H1 (cell line): ENCODE measurements at regions not wholly inside any gene's neighbourhood (a gene's known extent, or its start where the extent isn't known, plus 50 kb on each side); places are given as distances from the start of the nearest gene placed in this dataset.

Experiments used
- CTCF ChIA-PET: fragments of 300-600 bp; sonication (Branson Sonifier 250); formaldehyde crosslinking; loops from one replicate; lab custom pipeline; 2021; ENCODE audit not compliant: partially characterized antibody; lab: Charles Lee
- POLR2A ChIA-PET: fragments of 300-600 bp; sonication (Branson Sonifier 250); formaldehyde crosslinking; loops from one replicate; lab custom pipeline; 2021; ENCODE audit warnings: inconsistent platforms; ENCODE audit not compliant: partially characterized antibody; lab: Charles Lee
- DNase-seq, 2 experiments: peaks; one replicate each; pipeline versions ENCODE4 v3.0.0 to v3.0.0-alpha.2; 2010 to 2022; ENCODE audit warnings: low spot score in 2 of 2, low read depth in 1 of 2, mixed read lengths in 1 of 2
- FAIRE-seq: peaks from 2 replicates; lab custom pipeline; 2011; peaks lifted over from hg19 to GRCh38; lab: Jason Lieb, UNC
- H2AFZ ChIP-seq: 2 replicates; pipeline ENCODE4 v1.8.1; 2012; ENCODE audit warnings: low read length, inconsistent platforms
- H2AK5ac ChIP-seq: 2 replicates; pipeline ENCODE4 v1.6.1; 2013; ENCODE audit warnings: low read depth, low read length
- H2BK120ac ChIP-seq: replicated peaks from 2 replicates; pipeline ENCODE3; 2013; ENCODE audit warnings: low read depth, low read length, inconsistent platforms
- H2BK12ac ChIP-seq: 2 replicates; pipeline ENCODE4 v1.6.1; 2013; ENCODE audit warnings: low read depth, low read length
- H2BK15ac ChIP-seq: 2 replicates; pipeline ENCODE4 v1.6.1; 2013; ENCODE audit warnings: low read length
- H2BK20ac ChIP-seq: 2 replicates; pipeline ENCODE4 v1.6.1; 2013; ENCODE audit warnings: low read length
- H2BK5ac ChIP-seq: 2 replicates; pipeline ENCODE4 v1.6.1; 2013; ENCODE audit warnings: low read depth, low read length
- H3K14ac ChIP-seq: 2 replicates; pipeline ENCODE4 v1.6.1; 2013; ENCODE audit warnings: inconsistent platforms; ENCODE audit not compliant: insufficient read length
- H3K18ac ChIP-seq: 2 replicates; pipeline ENCODE4 v1.6.1; 2013; ENCODE audit warnings: low read length; ENCODE audit errors: extremely low read depth
- H3K23ac ChIP-seq: 2 replicates; pipeline ENCODE4 v1.6.1; 2013; ENCODE audit warnings: inconsistent platforms; ENCODE audit not compliant: insufficient read length
- H3K23me2 ChIP-seq: 2 replicates; pipeline ENCODE4 v1.6.1; 2013; ENCODE audit warnings: low read depth, low read length
- H3K27ac ChIP-seq: 2 replicates; pipeline ENCODE4 v1.6.1; 2011; ENCODE audit warnings: low read depth, low read length, inconsistent platforms
- H3K27me3 ChIP-seq, 4 experiments: replicated peaks in 1 of 4; 1 replicate in 1 of 4; 2 replicates in 3 of 4; pipeline versions ENCODE4 v1.6.1 to v1.8.1; 2011 to 2013; ENCODE audit warnings: low read length in 3 of 4, mild to moderate bottlenecking in 3 of 4, inconsistent platforms in 2 of 4, mixed read lengths in 2 of 4, moderate library complexity in 1 of 4; ENCODE audit not compliant: control insufficient read depth in 3 of 4, insufficient read depth in 3 of 4; ENCODE audit errors: extremely low read depth in 1 of 4
- H3K36me3 ChIP-seq, 4 experiments: 2 replicates each; pipeline versions ENCODE4 v1.6.1 to v1.8.1; 2011 to 2013; ENCODE audit warnings: mild to moderate bottlenecking in 4 of 4, low read length in 3 of 4, moderate library complexity in 2 of 4, control low read depth in 1 of 4, inconsistent platforms in 1 of 4; ENCODE audit not compliant: insufficient read depth in 4 of 4, control insufficient read depth in 2 of 4
- H3K4ac ChIP-seq: replicated peaks from 2 replicates; pipeline ENCODE3; 2013; ENCODE audit warnings: low read length, low read depth, mixed read lengths, inconsistent platforms; ENCODE audit not compliant: insufficient read length
- H3K4me1 ChIP-seq, 4 experiments: replicated peaks in 1 of 4; 1 replicate in 1 of 4; 2 replicates in 3 of 4; pipeline versions ENCODE4 v1.6.1 to v1.8.1; 2011 to 2013; ENCODE audit warnings: low read length in 3 of 4, inconsistent platforms in 2 of 4, mixed read lengths in 1 of 4; ENCODE audit not compliant: insufficient read depth in 4 of 4, control insufficient read depth in 3 of 4
- H3K4me2 ChIP-seq, 2 experiments: 2 replicates each; pipeline versions ENCODE4 v1.6.1 to v1.8.1; 2011 to 2013; ENCODE audit warnings: low read depth in 2 of 2, low read length in 2 of 2, control low read depth in 1 of 2, inconsistent platforms in 1 of 2, mild to moderate bottlenecking in 1 of 2; ENCODE audit not compliant: insufficient read depth in 1 of 2
- H3K4me3 ChIP-seq, 4 experiments: fragments of 200-600, 300-600 bp in 1 of 4; sonication (generic), shearing (Covaris generic), sonication (Bioruptor Twin) in 1 of 4; 2 replicates each; pipeline versions ENCODE4 v1.5.1 to v1.8.1; 2011 to 2016; ENCODE audit warnings: low read length in 4 of 4, low read depth in 3 of 4, control low read depth in 2 of 4, inconsistent platforms in 2 of 4, mild to moderate bottlenecking in 2 of 4, mixed read lengths in 1 of 4, moderate library complexity in 1 of 4; ENCODE audit not compliant: insufficient read depth in 2 of 4; ENCODE audit errors: extremely low read depth in 1 of 4
- H3K56ac ChIP-seq: replicated peaks from 2 replicates; pipeline ENCODE3; 2013; ENCODE audit warnings: low read depth, mild to moderate bottlenecking, mixed read lengths, low read length, inconsistent platforms; ENCODE audit not compliant: insufficient read length
- H3K79me1 ChIP-seq: 2 replicates; pipeline ENCODE4 v1.6.1; 2013; ENCODE audit warnings: low read depth, low read length, control low read depth
- H3K79me2 ChIP-seq, 2 experiments: 2 replicates each; pipeline versions ENCODE4 v1.6.1 to v1.8.1; 2012 to 2013; ENCODE audit warnings: low read length in 2 of 2, mild to moderate bottlenecking in 2 of 2, inconsistent platforms in 1 of 2; ENCODE audit not compliant: insufficient read depth in 2 of 2, control insufficient read depth in 1 of 2
- H3K9ac ChIP-seq, 4 experiments: replicated peaks in 1 of 4; 1 replicate in 1 of 4; 2 replicates in 3 of 4; pipeline versions ENCODE4 v1.6.1 to v1.8.1; 2011 to 2013; ENCODE audit warnings: low read depth in 3 of 4, low read length in 3 of 4, control low read depth in 2 of 4, mild to moderate bottlenecking in 2 of 4, moderate library complexity in 2 of 4, inconsistent platforms in 1 of 4; ENCODE audit errors: extremely low read depth in 1 of 4
- H3K9me3 ChIP-seq, 2 experiments: 2 replicates each; pipeline versions ENCODE4 v1.6.1 to v1.8.1; 2012 to 2013; ENCODE audit warnings: mild to moderate bottlenecking in 2 of 2, moderate library complexity in 2 of 2, control low read depth in 1 of 2, inconsistent platforms in 1 of 2, low read depth in 1 of 2, low read length in 1 of 2, mixed read lengths in 1 of 2; ENCODE audit not compliant: insufficient read depth in 2 of 2
- H4K20me1 ChIP-seq, 2 experiments: replicated peaks in 1 of 2; 2 replicates each; pipeline versions ENCODE3 to v1.8.1; 2011 to 2013; ENCODE audit warnings: inconsistent platforms in 2 of 2, low read length in 2 of 2, mild to moderate bottlenecking in 1 of 2; ENCODE audit not compliant: insufficient read depth in 2 of 2, control insufficient read depth in 1 of 2
- H4K5ac ChIP-seq: 2 replicates; pipeline ENCODE4 v1.6.1; 2013; ENCODE audit warnings: low read length, low read depth, mixed read lengths, inconsistent platforms; ENCODE audit not compliant: insufficient read length
- H4K8ac ChIP-seq: 2 replicates; pipeline ENCODE4 v1.8.0; 2013; ENCODE audit warnings: mild to moderate bottlenecking, moderate library complexity, low read length, inconsistent platforms; ENCODE audit not compliant: insufficient read depth; ENCODE audit errors: extremely low read depth
- H4K91ac ChIP-seq: replicated peaks from 2 replicates; pipeline ENCODE3; 2013; ENCODE audit warnings: low read length, mixed read lengths, inconsistent platforms; ENCODE audit not compliant: insufficient read length
- ATF2 ChIP-seq: IDR thresholded peaks from 2 replicates; pipeline ENCODE4 v1.6.1; 2012; ENCODE audit warnings: low read length, inconsistent platforms
- BACH1 ChIP-seq: IDR thresholded peaks from 2 replicates; pipeline ENCODE4 v1.6.1; 2012; ENCODE audit warnings: low read length, improper control_type of control experiment
- CBX5 ChIP-seq: fragments of 300-800, 300-1000 bp; sonication (generic); IDR thresholded peaks from 2 replicates; pipeline ENCODE4 v1.7.1; 2016; ENCODE audit warnings: antibody characterized with exemption, low read length, low read depth
- EZH2 ChIP-seq: fragments of 200-600 bp; sonication (generic); IDR thresholded peaks from 2 replicates; pipeline ENCODE4 v1.7.1; 2012; ENCODE audit warnings: low read depth, mild to moderate bottlenecking, moderate library complexity, low read length, inconsistent platforms; ENCODE audit not compliant: severe bottlenecking
- GTF2F1 ChIP-seq: IDR thresholded peaks from 2 replicates; pipeline ENCODE4 v1.6.1; 2012; ENCODE audit warnings: low read depth, low read length, improper control_type of control experiment, borderline replicate concordance
- HDAC2 ChIP-seq, 2 experiments: fragments of 300-600 bp in 1 of 2; sonication (generic) in 1 of 2; IDR thresholded peaks; 2 replicates each; pipeline ENCODE4 v1.6.1; 2011 to 2012; ENCODE audit warnings: low read depth in 2 of 2, low read length in 2 of 2, mild to moderate bottlenecking in 2 of 2, moderate library complexity in 2 of 2, borderline replicate concordance in 1 of 2, inconsistent platforms in 1 of 2
- HDAC6 ChIP-seq: IDR thresholded peaks from one replicate; pipeline ENCODE4 v1.7.1; 2012; ENCODE audit warnings: low read depth, mild to moderate bottlenecking, inconsistent platforms, low read length, moderate library complexity
- JUN ChIP-seq: IDR thresholded peaks from 2 replicates; pipeline ENCODE4 v1.6.1; 2011; ENCODE audit warnings: low read depth, mild to moderate bottlenecking, improper control_type of control experiment, low read length
- MAFK ChIP-seq: IDR thresholded peaks from 2 replicates; pipeline ENCODE4 v1.6.1; 2012; ENCODE audit warnings: low read depth, mild to moderate bottlenecking, improper control_type of control experiment, low read length
- PHF8 ChIP-seq: fragments of 200-600 bp; sonication (generic); conservative IDR thresholded peaks from 2 replicates; pipeline ENCODE4 v1.7.1; 2012; ENCODE audit warnings: low read depth, mild to moderate bottlenecking, inconsistent platforms, low read length, moderate library complexity
- SAP30 ChIP-seq: fragments of 300-600 bp; sonication (generic); IDR thresholded peaks from 2 replicates; pipeline ENCODE4 v1.7.1; 2012; ENCODE audit warnings: low read length, moderate library complexity, mild to moderate bottlenecking, inconsistent platforms; ENCODE audit not compliant: insufficient read depth, insufficient replicate concordance
- SIRT6 ChIP-seq: IDR thresholded peaks from one replicate; pipeline ENCODE4 v1.7.1; 2012; ENCODE audit warnings: low read length, inconsistent platforms
- SRF ChIP-seq: IDR thresholded peaks from 2 replicates; pipeline ENCODE4 v1.6.1; 2011; ENCODE audit warnings: mild to moderate bottlenecking, low read depth, low read length, moderate library complexity
- WGBS, 2 experiments: shearing (Covaris generic) in 1 of 2; methylation state at CpG; one replicate each; pipeline versions ENCODE4 v1.1.6 to v1.1.7; 2013 to 2015; ENCODE audit warnings: low lambda C conversion rate in 2 of 2, mixed read lengths in 2 of 2, inconsistent platforms in 1 of 2, low coverage in 1 of 2, missing lambda C conversion rate in 1 of 2; ENCODE audit not compliant: insufficient replicate concordance in 2 of 2, insufficient coverage in 1 of 2, insufficient read length in 1 of 2; ENCODE audit errors: extremely low coverage in 1 of 2, missing lambda C conversion rate in 1 of 2; 5-methylcytosine and 5-hydroxymethylcytosine counted together

DNA sequence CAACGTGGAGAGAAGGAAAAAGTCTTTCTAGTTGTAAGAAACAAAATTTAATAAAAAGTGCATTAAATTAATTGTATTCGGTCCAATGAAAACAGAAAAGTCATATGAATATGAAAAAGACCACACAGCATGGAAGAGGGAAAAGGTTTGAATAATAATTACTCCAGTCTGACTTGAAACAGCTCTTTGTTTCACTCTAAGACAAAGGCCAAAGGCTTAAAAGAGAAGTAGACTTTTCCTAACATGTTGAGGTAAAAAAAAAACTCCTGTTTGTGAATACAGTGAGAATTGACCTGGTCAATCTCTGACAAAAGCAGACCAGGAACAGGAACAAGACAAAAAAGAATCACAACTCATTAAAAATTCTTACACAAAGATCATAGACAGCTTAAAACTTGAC is 429.8 kb downstream of the TOX3 start:
- Histone ChIP-seq H2BK20ac (no peak overlapping the region), H3K4me3 (no peak overlapping the region; a peak in 2 of 8 replicates), H2BK15ac (no peak overlapping the region), H3K79me1 (no peaks in the 10 kb centered on the region), H2BK5ac (no peak overlapping the region), H2BK120ac (no peak overlapping the region), H4K5ac (no peak overlapping the region), H4K20me1 (no peaks in the 10 kb centered on the region), H3K27me3 (no peaks in the 10 kb centered on the region), H3K4me2 (peak overlapping the region in 1 of 2 experiments; percentile 47; a peak in 2 of 4 replicates), H3K56ac (no peak overlapping the region), H2BK12ac (no peak overlapping the region), H2AK5ac (no peak overlapping the region), H3K9ac (no peak overlapping the region), H3K9me3 (peaks cover 3 to 8% of the 10 kb centered on the region in 2 experiments), H3K4ac (no peak overlapping the region), H2AFZ (no peak overlapping the region), H4K91ac (peak overlapping the region; percentile 2), H3K23me2 (no peaks in the 10 kb centered on the region; the same call in 1 of the 2 replicates), H3K27ac (no peak overlapping the region), H3K4me1 (peaks cover 3 to 12% (median 8%) of the 10 kb centered on the region in 4 experiments; a peak in 4 of 7 replicates), H3K18ac (no peak overlapping the region), H3K23ac (no peak overlapping the region), H3K14ac (no peak overlapping the region), H3K36me3 (no peaks in the 10 kb centered on the region), H3K79me2 (no peaks in the 10 kb centered on the region), H4K8ac (no peak overlapping the region)
- 46% methylated on average over 2 of the region's 2 CpGs; no CpG with 5 or more reads in 1 of the 2 experiments for WGBS, 2 experiments
- DNase-seq (no peak), FAIRE-seq (no peak)
- POLR2A ChIA-PET: no interaction called here
- CTCF ChIA-PET: no interaction called here
- TF ChIP-seq BACH1 (no peak), ATF2 (no peak), EZH2 (no peak), PHF8 (no peak), SAP30 (no peak), GTF2F1 (no peak), HDAC2 (IDR thresholded peaks at IDR 0.05; ENCODE audit: borderline replicate concordance in 1 of 2, low read depth in 2 of 2, low read length in 2 of 2) (no peak), SIRT6 (no peak), SRF (no peak), JUN (no peak), CBX5 (no peak), HDAC6 (no peak), MAFK (no peak)
